Right lobe of liver (tissue), 6 donors: ENCODE measurements at regions not wholly inside any gene's neighbourhood (a gene's known extent, or its start where the extent isn't known, plus 50 kb on each side); places are given as distances from the start of the nearest gene placed in this dataset.

Experiments used
- ATAC-seq, 4 donors: fragments of 200-7000 bp; cut with Tn5 transposase; one replicate each; pipeline ENCODE4 v1.9.1; 2020; ENCODE audit warnings: mild to moderate bottlenecking in 4 of 4, moderate library complexity in 4 of 4
- DNase-seq, 3 donors: peaks; one replicate each; pipeline ENCODE4 v3.0.0-alpha.2; 2020
- H3K27ac ChIP-seq, 3 donors: fragments of 200-600 bp; one replicate each; pipeline ENCODE4 v1.8.0; 2022
- H3K27me3 ChIP-seq, 2 donors: fragments of 200-600 bp; one replicate each; pipeline ENCODE4 v1.8.0; 2022
- H3K36me3 ChIP-seq, 4 donors: fragments of 200-600 bp; sonication (generic) in 1 of 4; one replicate each; pipeline versions ENCODE4 v1.5.1 to v1.8.0; 2017 to 2022; ENCODE audit warnings: control low read depth in 1 of 4
- H3K4me1 ChIP-seq, 4 donors: fragments of 200-600 bp; sonication (generic) in 1 of 4; one replicate each; pipeline versions ENCODE4 v1.5.1 to v1.8.0; 2017 to 2022; ENCODE audit warnings: control low read depth in 1 of 4
- H3K4me3 ChIP-seq, 3 donors: fragments of 200-600 bp; one replicate each; pipeline ENCODE4 v1.8.0; 2022
- H3K9me3 ChIP-seq, 4 donors: fragments of 200-600 bp; sonication (generic) in 1 of 4; one replicate each; pipeline versions ENCODE4 v1.5.1 to v1.8.0; 2017 to 2022; ENCODE audit warnings: control low read depth in 1 of 4
- CTCF ChIP-seq, 4 donors: fragments of 200-600 bp in 3 of 4; fragments of 450-650 bp in 1 of 4; IDR thresholded peaks; one replicate each; pipeline versions ENCODE4 v1.5.1 to v1.8.0; 2016 to 2022; ENCODE audit warnings: antibody characterized with exemption in 4 of 4, mild to moderate bottlenecking in 2 of 4
- POLR2A ChIP-seq: fragments of 450-650 bp; IDR thresholded peaks from one replicate; pipeline ENCODE4 v1.6.1; 2017; ENCODE audit warnings: antibody characterized with exemption, mild to moderate bottlenecking
- WGBS: methylation state at CpG from one replicate; pipeline ENCODE4 v1.1.6; 2018; ENCODE audit warnings: low coverage, low lambda C conversion rate; ENCODE audit not compliant: insufficient coverage; ENCODE audit errors: missing lambda C conversion rate; 5-methylcytosine and 5-hydroxymethylcytosine counted together
- intact Hi-C, 2 donors: fragments of 100-400 bp; cut with DNase I; formaldehyde crosslinking; loops; one replicate each; pipeline versions ENCODE4 v1.11.2 to v1.14.1; 2022
- donor health status: DM: no; HTN: yes; CAD: no.
- donor health status: DM: no; HTN: no; CAD: no.
- donor health status: DM: no; HTN: no; CAD: no.
- donor health status: DM: no; HTN: yes; CAD: no.
- donor health status: DM: no; HTN: yes; CAD: no.

GRCh38 chr5:97745817-97746216 lies 562.8 kb upstream of the RIOK2 start:
- Histone ChIP-seq H3K27ac (no peak overlapping the region), H3K9me3 (no peaks in the 10 kb centered on the region), H3K4me3 (no peak overlapping the region), H3K4me1 (no peaks in the 10 kb centered on the region), H3K27me3 (no peaks in the 10 kb centered on the region), H3K36me3 (no peaks in the 10 kb centered on the region)
- ATAC-seq (no peak), DNase-seq (no peak)
- WGBS: 73% methylated on average over 4 of the region's 4 CpGs
- intact Hi-C loops: no loop called here
- TF ChIP-seq POLR2A (no peak), CTCF (IDR thresholded peaks at IDR 0.05) (no peak)

- no peaks in the 10 kb centered on the region for H3K36me3 ChIP-seq
- no peak overlapping the region for H3K4me3 ChIP-seq
- H3K4me1 ChIP-seq: no peaks in the 10 kb centered on the region
- no peak overlapping the region for H3K27ac ChIP-seq
- H3K27me3 ChIP-seq: no peaks in the 10 kb centered on the region
- ATAC-seq (no peak), DNase-seq (no peak)
- no peak for TF ChIP-seq CTCF (IDR thresholded peaks at IDR 0.05)
- TF ChIP-seq POLR2A: no peak
- WGBS: 49% methylated on average over 2 of the region's 2 CpGs
- H3K9me3 ChIP-seq: no peaks in the 10 kb centered on the region
- intact Hi-C loops: no loop called here
These were observed 567.5 kb upstream of the RIOK2 start for GRCh38 chr5:97750576-97750975.

- H3K27me3 ChIP-seq: no peaks in the 10 kb centered on the region
- DNase-seq (no peak), ATAC-seq (no peak)
- no peak for TF ChIP-seq POLR2A
- no peak for TF ChIP-seq CTCF (IDR thresholded peaks at IDR 0.05)
- no peaks in the 10 kb centered on the region for H3K4me1 ChIP-seq
- H3K36me3 ChIP-seq: no peaks in the 10 kb centered on the region
- H3K4me3 ChIP-seq: no peak overlapping the region
- no peak overlapping the region for H3K27ac ChIP-seq
- intact Hi-C loops: no loop called here
- H3K9me3 ChIP-seq: no peaks in the 10 kb centered on the region
- WGBS: 38% methylated on average over 1 of the region's 1 CpG
These were observed 568.5 kb upstream of the RIOK2 start for GRCh38 chr5:97751540-97751939.

- H3K4me1 ChIP-seq: no peaks in the 10 kb centered on the region
- no peaks in the 10 kb centered on the region for H3K9me3 ChIP-seq
- H3K27me3 ChIP-seq: no peaks in the 10 kb centered on the region
- TF ChIP-seq CTCF (IDR thresholded peaks at IDR 0.05) (no peak), POLR2A (no peak)
- no peak overlapping the region for H3K4me3 ChIP-seq
- intact Hi-C loops: no loop called here
- H3K27ac ChIP-seq: no peak overlapping the region
- H3K36me3 ChIP-seq: no peaks in the 10 kb centered on the region
- ATAC-seq (no peak), DNase-seq (no peak)
These were observed 569.8 kb upstream of the RIOK2 start for GRCh38 chr5:97752871-97753270.

GRCh38 chr5:97762483-97762882 lies 579.4 kb upstream of the RIOK2 start:
- no peak overlapping the region for H3K4me3 ChIP-seq
- H3K27me3 ChIP-seq: no peaks in the 10 kb centered on the region
- no peak for DNase-seq
- no peak for ATAC-seq
- H3K9me3 ChIP-seq: no peaks in the 10 kb centered on the region
- H3K27ac ChIP-seq: no peak overlapping the region
- TF ChIP-seq POLR2A (no peak), CTCF (IDR thresholded peaks at IDR 0.05) (no peak)
- intact Hi-C loops: loop anchor here in 1 of 2 donors (5.0 kb wide), 1 partner anchor 50 kb away; no protein-coding TSS in a partner anchor
- no peaks in the 10 kb centered on the region for H3K4me1 ChIP-seq
- H3K36me3 ChIP-seq: no peaks in the 10 kb centered on the region
